K562 (cell line): ENCODE measurements at regions not wholly inside any gene's neighbourhood (a gene's known extent, or its start where the extent isn't known, plus 50 kb on each side); places are given as distances from the start of the nearest gene placed in this dataset.

Experiments used
- ATAC-seq: fragments of 200-7000 bp; cut with Tn5 transposase; 3 replicates; pipeline ENCODE4 v1.9.1; 2020; ENCODE audit warnings: moderate library complexity
- BruUV-seq: library from RNA; stranded (reverse); fragments of 400-500 nt; replicated peaks from 2 replicates; lab custom pipeline; 2021; lab: Mats Ljungman, UMichigan
- CTCF ChIA-PET: fragments of 300-600 bp; formaldehyde crosslinking; extraction: SDS; loops from one replicate; lab custom pipeline; 2021; ENCODE audit warnings: low intra/inter-chr PET ratio; lab: Yijun Ruan, JAX
- POLR2A ChIA-PET: fragments of 300-600, 350-650 bp; sonication (Branson Sonifier 250); formaldehyde crosslinking; extraction: SDS; loops from one replicate; lab custom pipeline; 2021; ENCODE audit warnings: antibody characterized with exemption, inconsistent platforms; lab: Yijun Ruan, JAX
- DNase-seq, 4 experiments: peaks; one replicate each; pipeline versions ENCODE4 v3.0.0 to v3.0.0-alpha.2; 2011 to 2018; ENCODE audit warnings: low spot score in 3 of 4, mixed read lengths in 3 of 4; ENCODE audit errors: extremely low read depth in 1 of 4
- FAIRE-seq: peaks from 2 replicates; lab custom pipeline; 2011; peaks lifted over from hg19 to GRCh38; lab: Jason Lieb, UNC
- H2AFZ ChIP-seq: 2 replicates; pipeline ENCODE4 v1.6.0; 2011; ENCODE audit warnings: low read depth, low read length, control low read depth, inconsistent platforms
- H3K27ac ChIP-seq: fragments of 200-600 bp; 3 replicates; pipeline ENCODE4 v1.8.0; 2011; ENCODE audit warnings: low read depth, mild to moderate bottlenecking, control low read depth, inconsistent platforms, low read length, moderate library complexity, mixed read lengths; ENCODE audit errors: extremely low read depth
- H3K27me3 ChIP-seq, 2 experiments: fragments of 300-600 bp in 1 of 2; 2 replicates in 1 of 2; 3 replicates in 1 of 2; pipeline versions ENCODE4 v1.6.0 to v1.8.0; 2011; ENCODE audit warnings: inconsistent platforms in 2 of 2, low read length in 2 of 2, mild to moderate bottlenecking in 1 of 2, mixed read lengths in 1 of 2, moderate library complexity in 1 of 2; ENCODE audit not compliant: control insufficient read depth in 2 of 2, insufficient read depth in 2 of 2
- H3K36me3 ChIP-seq: fragments of 300-600 bp; 3 replicates; pipeline ENCODE4 v1.8.0; 2011; ENCODE audit warnings: mild to moderate bottlenecking, low read length, inconsistent platforms; ENCODE audit not compliant: control insufficient read depth, insufficient read depth
- H3K4me1 ChIP-seq, 2 experiments: fragments of 200-600 bp in 1 of 2; replicated peaks in 1 of 2; 2 replicates in 1 of 2; 3 replicates in 1 of 2; pipeline versions ENCODE4 v1.5.1 to v1.8.0; 2011; ENCODE audit warnings: inconsistent platforms in 2 of 2, low read length in 2 of 2, mild to moderate bottlenecking in 1 of 2, mixed read lengths in 1 of 2, moderate library complexity in 1 of 2; ENCODE audit not compliant: control insufficient read depth in 2 of 2, insufficient read depth in 2 of 2
- H3K4me2 ChIP-seq: 2 replicates; pipeline ENCODE4 v1.6.1; 2011; ENCODE audit warnings: low read length, control low read depth, inconsistent platforms, mixed read lengths; ENCODE audit not compliant: insufficient read depth
- H3K4me3 ChIP-seq: fragments of 200-600 bp; sonication (generic), shearing (Covaris generic); 2 replicates; pipeline ENCODE4 v1.5.1; 2016; ENCODE audit warnings: control low read depth, inconsistent platforms
- H3K79me2 ChIP-seq: fragments of 200-600 bp; 3 replicates; pipeline ENCODE4 v1.8.0; 2011; ENCODE audit warnings: low read length, inconsistent platforms; ENCODE audit not compliant: control insufficient read depth, insufficient read depth
- H3K9ac ChIP-seq, 2 experiments: 2 replicates each; pipeline versions ENCODE4 v1.6.0 to v1.6.1; 2011; ENCODE audit warnings: low read depth in 2 of 2, low read length in 2 of 2, control low read depth in 1 of 2, inconsistent platforms in 1 of 2, mild to moderate bottlenecking in 1 of 2, mixed read lengths in 1 of 2; ENCODE audit not compliant: insufficient read depth in 1 of 2
- H3K9me1 ChIP-seq: one replicate; pipeline ENCODE4 v1.6.0; 2011; ENCODE audit warnings: inconsistent platforms, mild to moderate bottlenecking, low read length, moderate library complexity; ENCODE audit not compliant: control insufficient read depth, insufficient read depth
- H3K9me3 ChIP-seq: replicated peaks from 2 replicates; pipeline ENCODE4 v1.5.1; 2011; ENCODE audit warnings: low read depth, low read length, inconsistent platforms; ENCODE audit not compliant: control insufficient read depth, insufficient read depth
- H4K20me1 ChIP-seq: replicated peaks from 2 replicates; pipeline ENCODE4 v1.6.1; 2011; ENCODE audit warnings: low read length, inconsistent platforms, mixed read lengths; ENCODE audit not compliant: control insufficient read depth, insufficient read depth
- LCOR ChIP-seq: sonication (generic); formaldehyde crosslinking; IDR thresholded peaks from 2 replicates; pipeline ENCODE4 v1.8.0; 2022; ENCODE audit warnings: mild to moderate bottlenecking, missing genetic modification reagents
- TRIM25 ChIP-seq: fragments of 450-650 bp; IDR thresholded peaks from 2 replicates; pipeline ENCODE4 v1.7.0; 2016; ENCODE audit warnings: borderline replicate concordance
- ZBED1 ChIP-seq: IDR thresholded peaks from 2 replicates; pipeline ENCODE4 v1.6.1; 2014
- WGBS: fragments of 100-300 bp; shearing (Covaris generic); methylation state at CpG from one replicate; pipeline ENCODE4 v1.1.6; 2016; ENCODE audit warnings: low coverage, mixed read lengths; ENCODE audit not compliant: insufficient coverage; ENCODE audit errors: missing lambda C conversion rate; 5-methylcytosine and 5-hydroxymethylcytosine counted together
- in situ Hi-C: fragments of 300-500 bp; cut with MboI; formaldehyde crosslinking; loops from 4 replicates; pipeline ENCODE4 v1.15.0; 2018; ENCODE audit warnings: inconsistent platforms, mixed read lengths
- intact Hi-C: fragments of 100-400 bp; cut with micrococcal nuclease; formaldehyde crosslinking; loops from 2 replicates; pipeline ENCODE4 v1.14.2; 2022
- TF ChIP-seq, protein P1 (sequence below): fragments of 450-650 bp; IDR thresholded peaks from 2 replicates; pipeline ENCODE4 v1.6.1; 2017; ENCODE audit warnings: antibody characterized with exemption
- TF ChIP-seq, protein P2 (sequence below): fragments of 250-450 bp; sonication (Bioruptor Pico); IDR thresholded peaks from 2 replicates; pipeline ENCODE4 v1.5.0; 2020; ENCODE audit warnings: mild to moderate bottlenecking

DNA sequence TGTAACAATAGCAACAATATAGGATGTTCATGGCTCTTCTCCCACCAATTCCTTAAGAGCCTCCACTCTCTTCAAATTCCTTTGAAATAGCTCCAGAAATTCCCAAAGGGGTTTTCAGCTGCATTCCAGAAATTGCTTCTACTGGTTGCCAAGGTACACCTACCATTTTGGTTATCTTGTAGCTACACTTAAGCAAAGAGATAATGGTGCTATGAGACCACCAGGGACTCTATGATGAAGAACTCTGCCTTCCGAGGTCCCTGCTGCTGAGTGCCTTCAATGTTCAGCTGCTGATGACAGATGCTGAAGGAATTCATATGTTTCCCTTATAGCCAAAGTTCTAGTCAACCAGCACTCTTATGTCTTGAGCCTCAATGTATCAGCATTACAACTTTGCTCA is 78.4 kb downstream of the POU4F1 start (continued):
- TF ChIP-seq TRIM25: no peak
- TF ChIP-seq, all 486 proteins: peak for 0

GRCh38 chr13:78521091-78521490 is 82.3 kb downstream of the POU4F1 start:
- no peaks in the 10 kb centered on the region for H3K79me2 ChIP-seq
- TF ChIP-seq LCOR (no peak), ZBED1 (no peak)
- TF ChIP-seq, protein P1, sequence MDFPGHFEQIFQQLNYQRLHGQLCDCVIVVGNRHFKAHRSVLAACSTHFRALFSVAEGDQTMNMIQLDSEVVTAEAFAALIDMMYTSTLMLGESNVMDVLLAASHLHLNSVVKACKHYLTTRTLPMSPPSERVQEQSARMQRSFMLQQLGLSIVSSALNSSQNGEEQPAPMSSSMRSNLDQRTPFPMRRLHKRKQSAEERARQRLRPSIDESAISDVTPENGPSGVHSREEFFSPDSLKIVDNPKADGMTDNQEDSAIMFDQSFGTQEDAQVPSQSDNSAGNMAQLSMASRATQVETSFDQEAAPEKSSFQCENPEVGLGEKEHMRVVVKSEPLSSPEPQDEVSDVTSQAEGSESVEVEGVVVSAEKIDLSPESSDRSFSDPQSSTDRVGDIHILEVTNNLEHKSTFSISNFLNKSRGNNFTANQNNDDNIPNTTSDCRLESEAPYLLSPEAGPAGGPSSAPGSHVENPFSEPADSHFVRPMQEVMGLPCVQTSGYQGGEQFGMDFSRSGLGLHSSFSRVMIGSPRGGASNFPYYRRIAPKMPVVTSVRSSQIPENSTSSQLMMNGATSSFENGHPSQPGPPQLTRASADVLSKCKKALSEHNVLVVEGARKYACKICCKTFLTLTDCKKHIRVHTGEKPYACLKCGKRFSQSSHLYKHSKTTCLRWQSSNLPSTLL: no peak
- TF ChIP-seq, protein P2, sequence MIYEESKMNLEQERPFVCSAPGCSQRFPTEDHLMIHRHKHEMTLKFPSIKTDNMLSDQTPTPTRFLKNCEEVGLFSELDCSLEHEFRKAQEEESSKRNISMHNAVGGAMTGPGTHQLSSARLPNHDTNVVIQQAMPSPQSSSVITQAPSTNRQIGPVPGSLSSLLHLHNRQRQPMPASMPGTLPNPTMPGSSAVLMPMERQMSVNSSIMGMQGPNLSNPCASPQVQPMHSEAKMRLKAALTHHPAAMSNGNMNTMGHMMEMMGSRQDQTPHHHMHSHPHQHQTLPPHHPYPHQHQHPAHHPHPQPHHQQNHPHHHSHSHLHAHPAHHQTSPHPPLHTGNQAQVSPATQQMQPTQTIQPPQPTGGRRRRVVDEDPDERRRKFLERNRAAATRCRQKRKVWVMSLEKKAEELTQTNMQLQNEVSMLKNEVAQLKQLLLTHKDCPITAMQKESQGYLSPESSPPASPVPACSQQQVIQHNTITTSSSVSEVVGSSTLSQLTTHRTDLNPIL: no peak
- FAIRE-seq (no peak), DNase-seq (no peak), ATAC-seq (no peak)
- POLR2A ChIA-PET: no interaction called here
- no peaks in the 10 kb centered on the region for H3K9me3 ChIP-seq
- H3K4me3 ChIP-seq: no peak overlapping the region
- H4K20me1 ChIP-seq: no peaks in the 10 kb centered on the region
- no peak overlapping the region for H3K27ac ChIP-seq
- H3K9ac ChIP-seq: no peak overlapping the region
- H3K4me2 ChIP-seq: no peak overlapping the region
- in situ Hi-C loops: no loop called here
- no peaks in the 10 kb centered on the region for H3K9me1 ChIP-seq
- H3K36me3 ChIP-seq: no peaks in the 10 kb centered on the region
- BruUV-seq: no TSS peak
- CTCF ChIA-PET: no interaction called here
- H2AFZ ChIP-seq: no peak overlapping the region
- H3K27me3 ChIP-seq: no peaks in the 10 kb centered on the region
- intact Hi-C loops: no loop called here
- 1% methylated on average over 6 of the region's 6 CpGs for WGBS
- H3K4me1 ChIP-seq: no peaks in the 10 kb centered on the region
